IMR-90 (cell line): ENCODE measurements at regions not wholly inside any gene's neighbourhood (a gene's known extent, or its start where the extent isn't known, plus 50 kb on each side); places are given as distances from the start of the nearest gene placed in this dataset.

Source experiments
- ATAC-seq: fragments of 200-7000 bp; cut with Tn5 transposase; 2 replicates; pipeline ENCODE4 v1.9.1; 2020; ENCODE audit warnings: low read depth, mild to moderate bottlenecking, moderate library complexity
- BruUV-seq: library from RNA; stranded (reverse); fragments of 400-500 nt; replicated peaks from 2 replicates; lab custom pipeline; 2021; lab: Mats Ljungman, UMichigan
- CTCF ChIA-PET: fragments of 300-600 bp; formaldehyde crosslinking; extraction: SDS; loops from one replicate; lab custom pipeline; 2021; ENCODE audit warnings: antibody characterized with exemption; lab: Yijun Ruan, JAX
- POLR2A ChIA-PET: fragments of 300-600 bp; sonication (Branson Sonifier 250); formaldehyde crosslinking; loops from one replicate; lab custom pipeline; 2022; ENCODE audit warnings: antibody characterized with exemption; ENCODE audit not compliant: unreplicated experiment; lab: Charles Lee
- DNase-seq: peaks from one replicate; pipeline ENCODE4 v3.0.0; 2013
- H2AFZ ChIP-seq: replicated peaks from 2 replicates; pipeline ENCODE3; 2013; ENCODE audit warnings: low read length, mild to moderate bottlenecking; ENCODE audit not compliant: poor library complexity
- H2AK5ac ChIP-seq: 2 replicates; pipeline ENCODE4 v1.6.1; 2013; ENCODE audit warnings: low read depth, low read length, inconsistent platforms
- H2AK9ac ChIP-seq: replicated peaks from 2 replicates; pipeline ENCODE3; 2013; ENCODE audit warnings: mild to moderate bottlenecking, low read depth, low read length, moderate library complexity; ENCODE audit not compliant: poor library complexity
- H2BK120ac ChIP-seq: 2 replicates; pipeline ENCODE4 v1.6.1; 2013; ENCODE audit warnings: low read depth, low read length, inconsistent platforms
- H2BK15ac ChIP-seq: 3 replicates; pipeline ENCODE4 v1.6.1; 2013; ENCODE audit warnings: low read depth, low read length, inconsistent platforms
- H2BK20ac ChIP-seq: 2 replicates; pipeline ENCODE4 v1.6.1; 2013; ENCODE audit warnings: low read depth, mild to moderate bottlenecking, inconsistent platforms, low read length, moderate library complexity
- H2BK5ac ChIP-seq: 2 replicates; pipeline ENCODE4 v1.6.1; 2013; ENCODE audit warnings: mild to moderate bottlenecking, low read depth, low read length, inconsistent platforms; ENCODE audit not compliant: poor library complexity, severe bottlenecking
- H3K14ac ChIP-seq: replicated peaks from 2 replicates; pipeline ENCODE4 v1.6.1; 2013; ENCODE audit warnings: low read depth, low read length, inconsistent platforms
- H3K18ac ChIP-seq: 2 replicates; pipeline ENCODE4 v1.6.1; 2013; ENCODE audit warnings: low read depth, low read length, control low read depth
- H3K23ac ChIP-seq: 2 replicates; pipeline ENCODE4 v1.6.1; 2013; ENCODE audit warnings: low read depth, low read length, inconsistent platforms
- H3K27ac ChIP-seq: 2 replicates; pipeline ENCODE4 v1.5.1; 2013; ENCODE audit warnings: mild to moderate bottlenecking, control low read depth, low read length; ENCODE audit not compliant: insufficient read depth
- H3K27me3 ChIP-seq: 2 replicates; pipeline ENCODE4 v1.6.1; 2013; ENCODE audit warnings: low read length; ENCODE audit not compliant: control insufficient read depth, insufficient read depth
- H3K36me3 ChIP-seq: 2 replicates; pipeline ENCODE4 v1.6.1; 2013; ENCODE audit warnings: low read length, mixed read lengths; ENCODE audit not compliant: control insufficient read depth, insufficient read depth
- H3K4ac ChIP-seq: 2 replicates; pipeline ENCODE4 v1.6.1; 2013; ENCODE audit warnings: low read depth, low read length, inconsistent platforms
- H3K4me1 ChIP-seq: 2 replicates; pipeline ENCODE4 v1.6.1; 2013; ENCODE audit warnings: low read length, mixed read lengths; ENCODE audit not compliant: control insufficient read depth, insufficient read depth
- H3K4me2 ChIP-seq: 2 replicates; pipeline ENCODE4 v1.6.1; 2013; ENCODE audit warnings: low read depth, mild to moderate bottlenecking, control low read depth, low read length, moderate library complexity
- H3K4me3 ChIP-seq: 2 replicates; pipeline ENCODE4 v1.5.1; 2013; ENCODE audit warnings: low read depth, mild to moderate bottlenecking, control low read depth, low read length, moderate library complexity; ENCODE audit not compliant: insufficient read depth
- H3K56ac ChIP-seq: 2 replicates; pipeline ENCODE4 v1.6.1; 2013; ENCODE audit warnings: low read length, inconsistent platforms; ENCODE audit not compliant: insufficient read depth; ENCODE audit errors: extremely low read depth
- H3K79me1 ChIP-seq, 2 experiments: 2 replicates each; pipeline ENCODE4 v1.6.1; 2013; ENCODE audit warnings: low read length in 2 of 2, inconsistent platforms in 1 of 2, low read depth in 1 of 2
- H3K9ac ChIP-seq: 2 replicates; pipeline ENCODE4 v1.6.1; 2013; ENCODE audit warnings: low read depth, low read length, control low read depth
- H3K9me1 ChIP-seq: 2 replicates; pipeline ENCODE4 v1.6.1; 2013; ENCODE audit warnings: low read length, inconsistent platforms; ENCODE audit not compliant: insufficient read depth
- H3K9me3 ChIP-seq: 2 replicates; pipeline ENCODE4 v1.6.1; 2013; ENCODE audit warnings: low read length; ENCODE audit not compliant: control insufficient read depth, insufficient read depth
- H4K20me1 ChIP-seq: 2 replicates; pipeline ENCODE4 v1.6.1; 2013; ENCODE audit warnings: low read length, inconsistent platforms; ENCODE audit not compliant: insufficient read depth
- H4K5ac ChIP-seq: 2 replicates; pipeline ENCODE4 v1.6.1; 2013; ENCODE audit warnings: mild to moderate bottlenecking, low read depth, low read length, control low read depth
- H4K8ac ChIP-seq, 2 experiments: 2 replicates each; pipeline ENCODE4 v1.6.1; 2013; ENCODE audit warnings: low read depth in 2 of 2, low read length in 2 of 2, control low read depth in 1 of 2, inconsistent platforms in 1 of 2
- H4K91ac ChIP-seq: 2 replicates; pipeline ENCODE4 v1.6.1; 2013; ENCODE audit warnings: low read depth, low read length, inconsistent platforms; ENCODE audit not compliant: insufficient read depth
- BHLHE40 ChIP-seq: fragments of 150-350 bp; IDR thresholded peaks from 2 replicates; pipeline ENCODE4 v1.6.1; 2016; ENCODE audit warnings: mild to moderate bottlenecking, low read depth, low read length
- CEBPB ChIP-seq: IDR thresholded peaks from 2 replicates; pipeline ENCODE4 v1.6.1; 2012; ENCODE audit warnings: low read depth, low read length, improper control_type of control experiment
- CHD1 ChIP-seq: IDR thresholded peaks from 2 replicates; pipeline ENCODE4 v1.6.1; 2012; ENCODE audit warnings: low read depth, low read length, improper control_type of control experiment
- ELK1 ChIP-seq: fragments of 150-350 bp; IDR thresholded peaks from 2 replicates; pipeline ENCODE4 v1.6.1; 2016; ENCODE audit warnings: low read depth, mild to moderate bottlenecking, low read length, moderate library complexity, borderline replicate concordance
- FOS ChIP-seq: fragments of 150-350 bp; IDR thresholded peaks from 2 replicates; pipeline ENCODE4 v1.6.1; 2016; ENCODE audit warnings: low read depth, low read length
- MAFK ChIP-seq: IDR thresholded peaks from 2 replicates; pipeline ENCODE4 v1.6.1; 2012; ENCODE audit warnings: low read depth, low read length, improper control_type of control experiment
- MAZ ChIP-seq: IDR thresholded peaks from 2 replicates; pipeline ENCODE4 v1.6.1; 2012; ENCODE audit warnings: low read depth, mild to moderate bottlenecking, low read length, improper control_type of control experiment, moderate library complexity, borderline replicate concordance
- MXI1 ChIP-seq: IDR thresholded peaks from 2 replicates; pipeline ENCODE4 v1.6.1; 2012; ENCODE audit warnings: low read depth, mild to moderate bottlenecking, low read length, moderate library complexity, borderline replicate concordance
- NFE2L2 ChIP-seq: fragments of 150-350 bp; IDR thresholded peaks from 2 replicates; pipeline ENCODE4 v1.6.1; 2016; ENCODE audit warnings: low read depth, mild to moderate bottlenecking, low read length
- POLR2A ChIP-seq: IDR thresholded peaks from 2 replicates; pipeline ENCODE4 v1.6.1; 2012; ENCODE audit warnings: mild to moderate bottlenecking, low read depth, low read length
- RAD21 ChIP-seq: IDR thresholded peaks from 2 replicates; pipeline ENCODE4 v1.6.1; 2012; ENCODE audit warnings: low read length, improper control_type of control experiment
- RCOR1 ChIP-seq: IDR thresholded peaks from 2 replicates; pipeline ENCODE4 v1.6.1; 2012; ENCODE audit warnings: mild to moderate bottlenecking, low read length, improper control_type of control experiment; ENCODE audit not compliant: insufficient replicate concordance
- RFX5 ChIP-seq: IDR thresholded peaks from 2 replicates; pipeline ENCODE4 v1.8.0; 2012; ENCODE audit warnings: low read depth, mild to moderate bottlenecking, low read length, moderate library complexity
- SMC3 ChIP-seq: fragments of 150-350 bp; IDR thresholded peaks from 2 replicates; pipeline ENCODE4 v1.6.1; 2016; ENCODE audit warnings: low read depth, mild to moderate bottlenecking, antibody characterized with exemption, low read length, moderate library complexity
- dilution Hi-C: fragments of 300-500 bp; cut with HindIII; formaldehyde crosslinking; loops from one replicate; pipeline ENCODE4 v1.14.3; 2018; ENCODE audit warnings: low sequenced_read_pairs; ENCODE audit not compliant: unreplicated experiment
- in situ Hi-C: fragments of 300-500 bp; cut with MboI; formaldehyde crosslinking; loops from 3 replicates; pipeline ENCODE4 v1.14.3; 2019; ENCODE audit warnings: low sequenced_read_pairs, inconsistent platforms, mixed read lengths
- intact Hi-C: fragments of 100-400 bp; cut with micrococcal nuclease; formaldehyde crosslinking; loops from 2 replicates; pipeline ENCODE4 v1.10.0; 2022
- TF ChIP-seq, protein P1 (sequence below): conservative IDR thresholded peaks from 2 replicates; pipeline ENCODE4 v1.5.1; 2012; ENCODE audit warnings: mild to moderate bottlenecking, low read depth, low read length, improper control_type of control experiment
- TF ChIP-seq, protein P2 (sequence below): fragments of 150-350 bp; IDR thresholded peaks from 2 replicates; pipeline ENCODE4 v1.6.1; 2017; ENCODE audit warnings: mild to moderate bottlenecking, antibody characterized with exemption, low read length, low read depth

- Histone ChIP-seq H3K4me2 (no peak overlapping the region), H4K5ac (no peak overlapping the region), H2AK9ac (no peak overlapping the region), H3K9me1 (no peaks in the 10 kb centered on the region), H3K23ac (no peak overlapping the region), H4K8ac (no peak overlapping the region), H3K18ac (no peak overlapping the region), H3K56ac (no peak overlapping the region), H3K9ac (no peak overlapping the region), H3K36me3 (no peaks in the 10 kb centered on the region), H3K27me3 (no peaks in the 10 kb centered on the region), H2AFZ (no peak overlapping the region), H3K27ac (no peak overlapping the region), H3K9me3 (no peaks in the 10 kb centered on the region), H2BK20ac (no peak overlapping the region), H2BK120ac (no peak overlapping the region), H2BK5ac (no peak overlapping the region), H3K4me3 (no peak overlapping the region), H4K91ac (no peak overlapping the region), H3K4ac (no peak overlapping the region), H3K14ac (no peak overlapping the region), H4K20me1 (no peaks in the 10 kb centered on the region), H3K79me1 (no peaks in the 10 kb centered on the region), H2AK5ac (no peak overlapping the region), H2BK15ac (no peak overlapping the region), H3K4me1 (no peaks in the 10 kb centered on the region)
- ATAC-seq (no peak), DNase-seq (no peak)
- in situ Hi-C loops, result no loop called here
- ChIA-PET POLR2A (no interaction called here), CTCF (no interaction called here)
- TF ChIP-seq SMC3, result no peak
- TF ChIP-seq, protein P1, sequence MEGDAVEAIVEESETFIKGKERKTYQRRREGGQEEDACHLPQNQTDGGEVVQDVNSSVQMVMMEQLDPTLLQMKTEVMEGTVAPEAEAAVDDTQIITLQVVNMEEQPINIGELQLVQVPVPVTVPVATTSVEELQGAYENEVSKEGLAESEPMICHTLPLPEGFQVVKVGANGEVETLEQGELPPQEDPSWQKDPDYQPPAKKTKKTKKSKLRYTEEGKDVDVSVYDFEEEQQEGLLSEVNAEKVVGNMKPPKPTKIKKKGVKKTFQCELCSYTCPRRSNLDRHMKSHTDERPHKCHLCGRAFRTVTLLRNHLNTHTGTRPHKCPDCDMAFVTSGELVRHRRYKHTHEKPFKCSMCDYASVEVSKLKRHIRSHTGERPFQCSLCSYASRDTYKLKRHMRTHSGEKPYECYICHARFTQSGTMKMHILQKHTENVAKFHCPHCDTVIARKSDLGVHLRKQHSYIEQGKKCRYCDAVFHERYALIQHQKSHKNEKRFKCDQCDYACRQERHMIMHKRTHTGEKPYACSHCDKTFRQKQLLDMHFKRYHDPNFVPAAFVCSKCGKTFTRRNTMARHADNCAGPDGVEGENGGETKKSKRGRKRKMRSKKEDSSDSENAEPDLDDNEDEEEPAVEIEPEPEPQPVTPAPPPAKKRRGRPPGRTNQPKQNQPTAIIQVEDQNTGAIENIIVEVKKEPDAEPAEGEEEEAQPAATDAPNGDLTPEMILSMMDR, result no peak
- no peak for TF ChIP-seq BHLHE40
- TF ChIP-seq NFE2L2, result no peak
- TF ChIP-seq CEBPB, result no peak
- TF ChIP-seq ELK1, result no peak
- TF ChIP-seq RFX5, result no peak
- TF ChIP-seq MAFK, result no peak
- no peak for TF ChIP-seq MAZ
- TF ChIP-seq, protein P2, sequence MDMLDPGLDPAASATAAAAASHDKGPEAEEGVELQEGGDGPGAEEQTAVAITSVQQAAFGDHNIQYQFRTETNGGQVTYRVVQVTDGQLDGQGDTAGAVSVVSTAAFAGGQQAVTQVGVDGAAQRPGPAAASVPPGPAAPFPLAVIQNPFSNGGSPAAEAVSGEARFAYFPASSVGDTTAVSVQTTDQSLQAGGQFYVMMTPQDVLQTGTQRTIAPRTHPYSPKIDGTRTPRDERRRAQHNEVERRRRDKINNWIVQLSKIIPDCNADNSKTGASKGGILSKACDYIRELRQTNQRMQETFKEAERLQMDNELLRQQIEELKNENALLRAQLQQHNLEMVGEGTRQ, result no peak
- no peak for TF ChIP-seq RAD21
- TF ChIP-seq RCOR1, result no peak
- TF ChIP-seq FOS, result no peak
- TF ChIP-seq POLR2A, result no peak
- TF ChIP-seq CHD1, result no peak
- TF ChIP-seq MXI1, result no peak
- intact Hi-C loops, result no loop called here
- BruUV-seq, result no TSS peak
- dilution Hi-C loops, result no loop called here
Observed at GRCh38 chr3:118793176-118793575, 241.5 kb downstream of the IGSF11 start.
